NB4 (cell line): ENCODE measurements at regions not wholly inside any gene's neighbourhood (a gene's known extent, or its start where the extent isn't known, plus 50 kb on each side); places are given as distances from the start of the nearest gene placed in this dataset.
"Not testable (repeated sequence)": the region's sequence is repeated elsewhere in the genome, so short reads cannot be mapped to it uniquely, and the experiment has no call there.

Experiments
- DNase-seq: peaks from one replicate; pipeline ENCODE4 v3.0.0; 2010; ENCODE audit warnings: low read depth
- H3K4me3 ChIP-seq: one replicate; pipeline ENCODE4 v1.5.1; 2011; ENCODE audit warnings: mild to moderate bottlenecking, low read depth, low read length, moderate library complexity
- MAX ChIP-seq: IDR thresholded peaks from 2 replicates; pipeline ENCODE4 v1.6.1; 2011; ENCODE audit warnings: low read depth, low read length
- MYC ChIP-seq: IDR thresholded peaks from 2 replicates; pipeline ENCODE4 v1.6.1; 2011; ENCODE audit warnings: low read depth, low read length
- POLR2A ChIP-seq: IDR thresholded peaks from 2 replicates; pipeline ENCODE4 v1.6.1; 2011; ENCODE audit warnings: mild to moderate bottlenecking; ENCODE audit not compliant: insufficient read length; ENCODE audit errors: extremely low read depth
- TF ChIP-seq, protein P1 (sequence below): IDR thresholded peaks from one replicate; pipeline ENCODE4 v1.5.1; 2012; ENCODE audit warnings: low read depth, low read length

DNA sequence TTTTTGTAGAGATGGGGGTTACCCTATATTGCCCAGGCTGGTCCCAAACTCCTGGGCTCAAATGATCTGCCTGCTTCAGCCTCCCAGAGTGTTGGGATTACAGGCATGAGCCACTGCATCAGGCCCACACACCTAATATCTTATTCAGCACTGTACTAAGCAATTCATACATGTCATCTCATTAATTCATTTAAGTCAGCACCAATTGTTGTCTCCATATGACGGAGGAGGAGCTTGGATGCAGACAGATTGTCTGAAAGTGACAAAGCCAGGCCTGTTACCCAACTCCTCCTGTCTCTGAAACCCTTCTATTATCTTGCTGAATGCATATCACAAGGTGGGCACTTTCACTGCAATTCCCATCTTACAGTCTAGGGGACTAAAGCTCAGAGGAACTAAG, 57.5 kb upstream of the ALX4 start:
- TF ChIP-seq MAX (no peak), POLR2A (no peak), MYC (no peak)
- TF ChIP-seq, protein P1, sequence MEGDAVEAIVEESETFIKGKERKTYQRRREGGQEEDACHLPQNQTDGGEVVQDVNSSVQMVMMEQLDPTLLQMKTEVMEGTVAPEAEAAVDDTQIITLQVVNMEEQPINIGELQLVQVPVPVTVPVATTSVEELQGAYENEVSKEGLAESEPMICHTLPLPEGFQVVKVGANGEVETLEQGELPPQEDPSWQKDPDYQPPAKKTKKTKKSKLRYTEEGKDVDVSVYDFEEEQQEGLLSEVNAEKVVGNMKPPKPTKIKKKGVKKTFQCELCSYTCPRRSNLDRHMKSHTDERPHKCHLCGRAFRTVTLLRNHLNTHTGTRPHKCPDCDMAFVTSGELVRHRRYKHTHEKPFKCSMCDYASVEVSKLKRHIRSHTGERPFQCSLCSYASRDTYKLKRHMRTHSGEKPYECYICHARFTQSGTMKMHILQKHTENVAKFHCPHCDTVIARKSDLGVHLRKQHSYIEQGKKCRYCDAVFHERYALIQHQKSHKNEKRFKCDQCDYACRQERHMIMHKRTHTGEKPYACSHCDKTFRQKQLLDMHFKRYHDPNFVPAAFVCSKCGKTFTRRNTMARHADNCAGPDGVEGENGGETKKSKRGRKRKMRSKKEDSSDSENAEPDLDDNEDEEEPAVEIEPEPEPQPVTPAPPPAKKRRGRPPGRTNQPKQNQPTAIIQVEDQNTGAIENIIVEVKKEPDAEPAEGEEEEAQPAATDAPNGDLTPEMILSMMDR = no peak
- no peak overlapping the region for H3K4me3 ChIP-seq
- DNase-seq = no peak

DNA sequence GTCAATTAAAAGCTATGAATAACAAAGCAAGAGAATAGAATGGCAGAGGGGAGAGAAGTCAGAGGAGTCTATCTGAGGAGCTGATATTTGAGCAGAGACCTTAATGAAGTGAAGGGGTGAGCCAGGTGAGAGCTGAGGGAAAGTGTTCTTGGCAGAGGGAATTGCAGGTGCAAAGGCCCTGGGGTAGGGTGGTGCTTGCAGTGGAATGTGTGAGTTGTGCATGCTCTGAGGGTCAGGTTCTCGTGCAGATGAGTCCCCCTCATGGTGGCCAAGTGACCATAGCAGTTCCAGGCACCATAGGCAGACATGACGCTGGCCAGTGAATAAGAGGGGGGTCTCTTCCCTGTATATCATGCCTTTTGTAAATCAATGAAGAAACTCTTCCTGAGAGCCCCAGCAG, 58.9 kb upstream of the ALX4 start:
- TF ChIP-seq, protein P1 = no peak
- TF ChIP-seq POLR2A (no peak), MAX (no peak), MYC (no peak)
- no peak overlapping the region for H3K4me3 ChIP-seq

GRCh38 chr11:44371042-44371441, 61.1 kb upstream of the ALX4 start:
- DNase-seq, H3K4me3 ChIP-seq: not testable (repeated sequence)

More for the DNA sequence above, 58.9 kb upstream of the ALX4 start:
- no peak for DNase-seq

- no peak for DNase-seq
- H3K4me3 ChIP-seq = no peak overlapping the region
- TF ChIP-seq MYC = no peak
- no peak for TF ChIP-seq POLR2A
- no peak for TF ChIP-seq MAX
- TF ChIP-seq, protein P1 = no peak
These were observed 61.8 kb upstream of the ALX4 start for GRCh38 chr11:44371706-44372105.

DNA sequence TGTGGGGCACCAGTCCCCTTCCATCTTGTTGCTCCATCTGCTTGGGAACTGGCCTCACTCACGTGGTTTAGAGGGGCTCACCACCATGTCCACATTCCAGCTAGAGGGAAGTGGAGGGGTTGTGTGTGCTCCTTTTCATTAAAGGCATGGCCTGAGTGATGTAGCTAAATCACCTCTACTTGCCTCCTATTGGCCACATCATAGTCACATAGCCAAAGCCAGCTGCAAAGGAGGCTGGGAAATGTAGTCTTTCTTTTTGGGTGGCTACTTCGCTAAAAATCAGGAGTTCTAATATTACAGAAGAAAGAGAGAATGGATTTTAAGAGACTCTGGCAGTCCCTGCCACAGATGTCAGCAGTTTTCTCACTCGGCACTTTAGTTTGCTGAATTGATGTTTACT, 63.0 kb upstream of the ALX4 start:
- no peak overlapping the region for H3K4me3 ChIP-seq
- DNase-seq = no peak
- TF ChIP-seq MYC (no peak), MAX (no peak)

DNA sequence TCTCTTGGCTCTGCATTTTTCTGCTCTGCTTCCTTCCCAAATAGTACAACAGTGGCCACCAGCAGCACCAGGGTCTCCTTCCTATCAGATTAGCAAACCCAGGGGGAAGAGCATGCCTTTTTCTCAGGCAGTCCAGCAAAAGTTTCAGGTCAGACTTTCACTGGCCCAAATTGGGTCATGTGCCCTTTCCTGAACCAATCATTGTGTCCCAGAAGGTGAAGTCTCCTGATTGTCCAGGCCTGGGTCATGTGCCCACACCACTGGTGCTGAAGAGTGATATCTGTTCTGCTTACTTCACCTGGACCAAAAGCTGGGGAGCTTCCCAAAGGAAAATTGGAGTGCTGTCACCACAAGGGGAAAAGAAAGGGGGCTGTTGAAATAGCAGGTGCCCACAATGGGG, 64.1 kb upstream of the ALX4 start:
- TF ChIP-seq MYC (no peak), POLR2A (no peak), MAX (no peak)
- TF ChIP-seq, protein P1 = no peak
- no peak overlapping the region for H3K4me3 ChIP-seq
- DNase-seq = no peak

GRCh38 chr11:44376423-44376822, 66.5 kb upstream of the ALX4 start:
- TF ChIP-seq, protein P1 = no peak
- TF ChIP-seq POLR2A (no peak), MYC (no peak)
- DNase-seq = no peak
- no peak overlapping the region for H3K4me3 ChIP-seq
